Non-pigmented ciliary epithelial cell (primary cell): ENCODE measurements at regions not wholly inside any gene's neighbourhood (a gene's known extent, or its start where the extent isn't known, plus 50 kb on each side); places are given as distances from the start of the nearest gene placed in this dataset.
"Not testable (repeated sequence)": the region's sequence is repeated elsewhere in the genome, so short reads cannot be mapped to it uniquely, and the experiment has no call there.

Experiments used
- DNase-seq: peaks from one replicate; pipeline ENCODE4 v3.0.0-alpha.2; 2010; ENCODE audit warnings: low read depth

DNA sequence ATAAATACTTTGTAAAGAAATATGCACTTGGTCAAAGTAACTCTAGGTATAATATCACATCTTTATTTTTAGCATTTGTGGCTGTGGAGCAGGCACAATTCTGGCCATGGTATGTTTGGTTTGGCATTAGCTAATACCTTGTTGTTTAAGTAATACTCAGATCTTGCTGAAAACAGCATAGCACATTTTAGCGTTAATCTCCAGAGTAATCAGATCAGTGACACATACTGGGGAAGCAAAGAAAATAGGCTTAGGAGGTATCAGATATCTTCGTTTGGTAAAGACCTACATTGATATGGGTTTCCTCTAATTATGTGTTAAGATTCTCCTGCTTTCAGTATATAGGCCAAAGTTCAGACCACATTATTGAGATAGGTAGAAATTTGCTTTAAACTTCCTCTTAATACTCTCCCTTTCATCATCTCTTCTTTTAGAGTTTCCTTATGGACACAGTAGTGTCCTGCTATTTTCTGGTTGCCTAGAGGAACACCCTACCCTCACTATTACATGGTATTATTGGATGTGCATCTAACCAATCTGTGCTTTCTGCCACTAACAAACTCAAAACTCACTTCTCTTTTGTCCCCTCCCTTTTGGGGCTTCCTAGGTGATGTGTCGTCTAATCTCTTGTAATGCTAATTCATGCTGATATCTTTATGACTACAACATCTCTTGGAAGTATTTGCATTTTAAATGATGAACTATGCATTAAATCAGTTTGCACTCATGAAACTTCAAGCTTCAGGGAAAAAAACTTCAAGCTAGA, 437.3 kb upstream of the ADAMTSL1 start:
- DNase-seq, result no peak

DNA sequence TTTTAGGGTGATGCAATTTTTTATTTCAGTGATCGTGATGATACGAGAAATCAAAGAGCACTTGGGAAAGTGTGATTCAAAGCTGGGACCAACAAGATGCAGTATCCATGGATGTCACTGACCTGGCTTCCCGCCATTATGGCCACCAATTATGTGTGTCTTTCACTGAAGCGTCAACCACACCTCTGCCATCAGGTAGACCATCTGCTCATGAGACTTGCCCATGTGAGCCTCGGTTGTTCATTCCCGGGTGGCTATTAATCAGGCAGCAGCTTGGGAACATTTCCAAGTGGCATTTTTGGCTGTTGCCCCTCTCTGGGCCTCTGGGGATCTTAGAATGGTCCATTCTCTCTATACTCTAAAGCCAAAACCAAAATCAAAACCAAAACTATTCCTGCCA, 436.0 kb upstream of the ADAMTSL1 start:
- no peak for DNase-seq

DNA sequence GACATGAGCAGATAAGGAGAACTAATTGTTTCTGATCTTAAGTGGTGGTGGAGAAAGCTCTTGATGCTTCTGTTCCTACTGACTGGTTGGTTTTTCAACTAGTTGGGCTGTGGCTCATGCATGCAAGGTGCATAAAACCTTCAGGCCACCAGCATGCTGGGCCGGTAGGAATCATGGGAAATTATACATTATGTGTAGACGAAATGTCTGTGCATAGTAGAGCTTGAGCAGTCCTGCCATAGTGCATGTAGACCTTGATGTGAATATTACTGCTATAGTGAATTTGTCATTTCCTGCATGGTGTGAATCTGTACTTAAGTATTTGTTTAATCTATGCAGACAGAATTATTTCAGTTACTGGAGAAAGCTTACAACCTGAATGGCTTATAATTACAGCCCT, 433.6 kb upstream of the ADAMTSL1 start:
- no peak for DNase-seq

DNA sequence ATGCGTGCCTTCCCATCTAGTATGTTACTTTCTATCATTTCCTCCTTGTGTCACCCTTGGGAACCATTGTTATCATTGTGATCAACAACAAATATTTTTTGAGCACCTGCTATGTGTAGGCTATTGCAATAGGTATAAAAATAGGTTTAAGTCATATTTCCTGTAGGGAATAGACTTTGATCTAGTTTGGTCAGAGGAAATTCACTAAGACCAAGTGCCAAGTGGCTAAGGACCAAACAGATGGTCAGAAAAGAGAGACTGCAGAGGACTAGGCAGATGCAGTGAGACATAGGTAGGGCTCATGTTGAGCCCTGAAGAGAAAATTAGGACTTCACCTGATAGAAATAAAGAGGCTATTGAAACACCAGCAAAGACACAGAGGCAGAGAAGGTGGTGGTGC, 430.0 kb upstream of the ADAMTSL1 start:
- no peak for DNase-seq

DNA sequence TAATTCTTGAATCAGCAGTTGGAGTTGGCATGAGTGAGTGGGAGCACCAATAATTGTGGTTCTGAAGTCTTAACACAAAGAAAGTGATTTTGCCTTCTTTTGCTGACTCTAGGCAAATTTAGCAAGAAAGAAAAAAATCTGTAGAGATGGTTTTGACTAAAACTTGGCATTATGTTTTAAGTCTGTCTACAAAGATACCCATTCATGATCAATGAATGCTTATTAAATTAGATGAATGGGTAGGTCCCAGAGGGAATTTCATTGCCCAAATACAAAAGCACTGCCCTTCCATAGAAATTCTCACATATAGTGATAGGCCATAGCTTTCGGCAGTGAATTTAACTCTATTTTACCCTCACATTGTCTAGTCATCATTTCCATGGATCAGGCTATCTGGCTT, 428.6 kb upstream of the ADAMTSL1 start:
- DNase-seq, result no peak

DNA sequence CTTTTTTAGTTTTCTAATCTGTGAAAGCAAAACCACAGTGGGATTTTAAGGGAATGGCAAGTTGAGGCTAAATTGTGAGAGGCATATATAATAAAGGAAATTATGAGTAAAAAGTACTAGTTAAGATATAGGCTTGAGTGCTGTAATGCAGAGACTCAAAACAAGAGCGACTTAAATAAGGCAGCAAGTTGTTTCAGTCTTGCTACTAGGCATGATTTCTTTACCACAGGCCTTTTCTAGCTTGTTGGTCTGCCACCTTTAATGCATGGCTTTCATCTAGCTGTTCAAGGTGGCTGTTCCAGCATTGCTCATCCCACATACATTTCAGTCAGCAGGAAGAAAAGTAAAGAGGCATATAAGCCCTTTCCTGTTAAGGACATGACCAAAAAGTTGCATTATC, 427.9 kb upstream of the ADAMTSL1 start:
- no peak for DNase-seq

DNA sequence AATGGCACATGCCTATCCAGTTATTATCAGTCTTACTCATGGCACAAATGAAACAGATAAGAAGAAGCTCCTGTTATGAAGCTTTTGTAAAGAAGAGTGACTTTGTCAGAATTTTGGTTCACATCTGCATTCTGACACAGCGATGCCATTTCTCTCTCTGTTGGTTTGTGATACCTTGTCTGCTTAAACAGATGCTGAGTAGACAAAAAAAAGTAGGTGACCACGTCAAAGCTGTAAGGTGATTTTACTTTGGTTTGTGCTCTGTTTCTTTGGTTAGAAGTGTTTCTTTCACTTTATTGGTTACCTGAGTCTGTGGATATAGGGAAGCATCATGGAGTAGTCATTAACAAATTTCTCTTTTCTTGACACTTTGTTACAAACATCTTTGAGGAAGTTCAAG, 422.3 kb upstream of the ADAMTSL1 start:
- no peak for DNase-seq

DNA sequence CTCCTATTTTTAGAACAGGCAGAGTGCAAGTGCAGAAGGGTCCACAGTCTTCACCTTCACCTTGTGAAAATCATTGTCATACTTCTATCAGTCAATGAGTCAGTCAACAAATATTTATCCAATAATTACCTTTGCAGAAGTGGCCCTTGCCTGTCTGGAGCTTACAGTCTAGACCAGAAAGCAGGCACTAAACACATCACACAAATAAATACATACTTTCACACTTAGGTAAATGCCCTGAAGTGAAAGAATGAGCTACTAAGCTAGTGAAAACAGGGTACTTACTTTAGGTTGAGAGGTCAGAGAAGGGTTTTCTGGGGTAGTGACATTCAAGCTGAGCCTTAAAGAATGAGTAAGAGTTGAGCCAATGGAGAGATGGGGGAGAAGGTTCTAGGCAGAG, 421.9 kb upstream of the ADAMTSL1 start:
- DNase-seq, result no peak

DNA sequence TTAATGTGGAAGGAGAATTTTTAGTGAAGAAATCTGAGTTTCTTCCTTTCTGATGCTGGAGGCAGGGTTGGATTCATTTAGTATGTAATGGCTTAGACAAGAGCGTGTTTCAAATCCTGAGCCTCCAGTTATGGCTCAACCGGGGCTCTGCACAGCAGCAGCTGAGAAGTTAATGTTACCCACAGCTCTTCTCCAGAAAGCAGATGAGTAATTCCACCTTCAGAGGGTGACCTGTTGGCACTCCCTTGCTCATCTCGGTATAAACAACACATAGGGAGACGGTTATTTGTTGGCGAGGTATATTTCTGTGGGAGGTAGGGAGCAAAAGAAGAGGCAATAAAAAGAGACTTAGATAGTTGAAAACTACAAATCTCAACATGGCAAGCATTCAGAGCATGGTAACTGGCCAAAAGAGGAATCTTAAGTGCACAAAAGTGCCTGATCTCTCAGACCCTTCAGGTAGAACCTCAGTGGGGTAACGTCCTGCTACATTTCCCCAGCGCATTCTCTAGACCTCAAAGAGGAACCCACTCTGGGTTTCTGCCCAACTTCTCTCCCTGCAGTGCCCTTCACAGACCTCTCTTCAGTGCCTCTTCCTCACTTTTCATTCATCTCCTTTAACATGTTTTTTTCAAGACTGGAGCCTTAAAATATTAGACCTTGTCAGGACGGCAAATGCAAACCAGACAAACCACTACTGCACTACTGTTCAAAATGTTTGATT, 417.5 kb upstream of the ADAMTSL1 start:
- DNase-seq, result no peak

DNA sequence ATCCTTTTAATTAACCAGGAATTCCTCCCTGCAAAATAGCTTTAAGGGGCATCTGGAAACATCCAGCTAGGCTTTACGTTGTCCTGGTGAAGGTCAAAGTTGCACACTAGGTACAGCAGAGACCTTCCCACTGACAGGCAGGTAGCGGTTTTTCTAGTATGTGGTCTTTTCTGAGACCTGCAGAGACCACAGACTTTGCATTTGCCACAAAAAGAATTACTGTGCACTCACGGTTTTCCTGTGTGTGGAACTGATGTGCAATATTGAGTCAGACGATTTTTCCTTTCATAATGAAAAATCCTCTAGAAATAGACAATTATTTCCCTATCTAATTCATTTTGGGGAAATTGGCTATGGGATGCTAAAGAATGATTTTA, 417.0 kb upstream of the ADAMTSL1 start:
- DNase-seq, result no peak

DNA sequence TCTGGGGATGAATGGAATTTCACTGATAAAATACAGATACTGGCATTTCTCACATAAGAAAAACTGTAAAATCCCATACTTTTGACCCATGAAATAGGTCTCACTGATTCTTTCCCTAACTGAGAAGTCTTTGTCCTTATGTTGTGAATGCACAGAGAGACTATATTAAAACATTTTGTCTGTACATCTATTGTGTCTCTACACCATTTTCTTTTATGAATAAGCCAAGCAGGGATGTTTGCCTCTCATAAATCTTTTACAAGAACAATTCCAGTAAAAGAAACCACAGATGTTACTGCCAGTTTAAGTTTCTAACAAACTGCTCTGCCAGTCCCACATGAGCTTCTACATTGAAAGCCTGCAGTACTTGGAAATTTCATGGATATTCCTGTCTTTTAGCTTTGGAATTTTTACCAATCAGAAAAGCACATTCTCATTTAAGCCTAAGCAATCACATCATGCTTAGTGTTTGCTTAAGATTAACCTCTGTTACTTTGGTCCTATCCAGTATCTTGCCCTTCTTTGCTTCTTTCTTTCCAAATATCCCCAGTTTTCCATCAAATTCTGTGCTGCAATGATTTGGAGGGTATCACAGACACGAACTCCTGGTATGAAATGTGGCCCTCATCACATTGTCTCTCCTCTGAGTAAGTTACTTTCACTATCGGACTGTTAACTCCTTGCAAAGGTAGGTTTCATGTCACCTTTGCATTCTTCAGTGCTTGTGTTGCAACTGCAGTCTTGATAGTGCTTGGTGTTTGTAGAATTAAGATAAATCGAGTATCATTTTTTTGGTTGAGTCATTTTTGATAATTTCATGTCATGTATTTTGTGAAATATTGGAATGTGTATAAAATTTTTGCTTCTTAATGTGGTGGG, 415.1 kb upstream of the ADAMTSL1 start:
- DNase-seq, result no peak

DNA sequence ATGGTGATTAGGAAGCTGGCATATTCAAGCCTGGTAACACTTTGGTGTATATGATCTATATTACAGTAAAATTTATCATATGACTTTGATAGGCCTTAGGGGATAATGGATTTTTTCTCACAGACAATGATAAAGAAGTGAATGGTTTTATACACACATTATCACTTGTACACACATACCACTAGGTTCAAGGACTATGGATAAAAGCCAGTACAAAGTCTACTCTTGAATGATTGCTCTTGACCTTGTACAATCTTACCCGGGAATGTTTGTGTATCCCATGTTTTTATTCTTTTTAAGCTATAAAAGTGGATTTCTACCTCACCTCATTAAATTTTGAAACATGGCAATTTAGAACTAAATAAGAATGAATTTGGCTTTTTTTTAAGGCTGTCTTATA, 414.5 kb upstream of the ADAMTSL1 start:
- DNase-seq, result no peak

DNA sequence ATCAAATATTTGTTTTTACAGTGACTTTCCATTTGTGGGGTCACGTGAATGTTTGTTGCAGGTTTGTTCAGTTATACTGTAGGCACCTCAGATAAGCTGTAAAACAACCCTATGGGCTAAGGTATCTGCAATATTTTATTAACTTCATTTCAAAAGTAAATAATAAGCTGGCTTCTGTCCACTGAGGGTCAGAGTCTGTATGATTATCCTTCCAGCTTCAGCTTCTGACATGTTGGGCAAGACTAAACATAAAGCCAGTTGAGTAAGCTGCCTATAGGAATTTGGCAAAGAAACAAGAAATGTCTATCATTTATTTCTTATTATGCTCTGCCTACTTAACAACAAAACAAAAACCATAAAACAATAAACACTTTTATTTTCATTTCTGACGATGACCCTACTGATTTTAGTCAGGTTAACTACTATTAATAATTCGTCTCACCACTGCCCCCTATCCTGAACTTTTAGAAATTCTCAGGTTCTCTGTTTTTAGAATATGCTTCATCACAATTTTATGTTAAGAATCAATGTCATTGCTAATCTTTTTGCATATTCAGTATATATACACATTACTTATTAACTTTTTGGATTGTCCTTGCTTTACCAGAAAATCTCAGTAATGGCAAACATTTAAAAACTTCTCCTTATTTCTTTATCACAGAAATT, 413.6 kb upstream of the ADAMTSL1 start:
- no peak for DNase-seq

DNA sequence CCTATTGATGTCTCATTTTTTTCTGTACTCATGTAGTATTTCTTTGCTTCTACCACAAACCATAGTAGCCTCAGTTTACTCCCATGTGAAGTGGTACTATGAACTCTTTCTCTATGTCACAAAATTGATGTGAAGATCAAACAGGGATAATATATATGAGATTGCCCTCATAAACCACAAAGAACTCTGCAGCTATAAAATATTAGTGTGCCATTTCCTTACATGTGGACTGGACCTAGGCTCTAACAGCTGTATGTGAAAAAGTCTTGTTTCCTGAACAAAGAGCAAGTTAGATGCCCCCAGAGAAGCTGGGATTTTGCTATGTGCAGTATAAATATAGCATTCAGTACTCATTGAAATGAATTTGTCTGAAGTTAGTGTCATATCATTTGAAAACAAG, 412.6 kb upstream of the ADAMTSL1 start:
- no peak for DNase-seq

DNA sequence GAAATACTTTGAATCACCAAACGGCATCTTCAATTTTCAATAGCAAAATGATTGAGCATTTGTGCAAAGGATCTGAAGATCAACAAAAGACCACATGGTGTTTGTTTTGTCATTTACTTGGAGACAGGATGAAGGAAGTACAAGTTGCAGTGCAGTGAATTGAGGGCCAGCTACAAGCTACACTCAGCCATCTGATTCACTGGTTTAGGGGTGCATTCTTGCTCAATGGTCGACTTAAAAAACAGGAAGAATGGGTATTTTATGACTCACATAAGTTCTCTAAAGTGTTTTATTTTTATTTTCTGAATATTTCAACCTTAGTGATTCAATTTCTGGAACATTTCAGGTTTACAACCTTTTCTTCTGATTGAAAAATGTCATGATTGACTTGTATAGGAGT, 412.1 kb upstream of the ADAMTSL1 start:
- no peak for DNase-seq

DNA sequence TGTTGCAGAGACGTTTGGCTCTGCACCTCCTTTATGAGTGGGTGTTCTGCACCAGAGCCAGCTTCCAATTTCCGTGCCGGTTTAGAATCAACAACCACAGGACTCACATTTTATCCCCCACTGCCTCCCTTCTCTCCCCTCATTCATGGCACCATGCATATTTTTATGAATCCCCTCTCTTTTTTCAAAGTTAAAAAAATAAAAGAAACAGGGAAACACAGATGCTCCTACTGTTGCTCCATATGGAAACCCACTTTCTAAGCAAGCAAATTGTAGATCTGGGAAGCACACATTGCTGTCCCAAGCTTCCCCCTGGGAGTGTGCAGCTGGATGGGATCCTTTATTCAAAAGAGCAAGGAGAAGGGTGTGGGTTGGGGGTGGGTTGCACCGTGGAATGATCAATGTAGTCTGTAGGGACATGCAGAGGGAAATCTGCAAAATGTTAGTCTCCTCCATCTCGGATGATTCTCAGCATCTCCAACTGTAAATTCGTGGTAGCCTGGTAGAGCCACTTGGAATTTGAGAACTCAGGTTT, 410.0 kb upstream of the ADAMTSL1 start:
- no peak for DNase-seq

DNA sequence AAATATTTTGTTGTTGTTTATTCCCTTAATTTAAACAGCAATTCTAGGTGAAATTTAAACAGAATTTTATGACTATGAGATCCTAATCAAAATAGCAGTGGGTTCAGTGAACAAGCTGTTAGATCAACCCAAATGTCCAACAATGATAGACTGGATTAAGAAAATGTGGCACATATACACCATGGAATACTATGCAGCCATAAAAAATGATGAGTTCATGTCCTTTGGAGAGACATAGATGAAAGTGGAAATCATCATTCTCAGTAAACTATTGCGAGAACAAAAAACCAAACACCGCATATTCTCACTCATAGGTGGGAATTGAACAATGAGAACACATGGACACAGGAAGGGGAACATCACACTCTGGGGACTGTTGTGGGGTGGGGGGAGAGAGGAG, 407.3 kb upstream of the ADAMTSL1 start:
- not testable (repeated sequence) for DNase-seq

DNA sequence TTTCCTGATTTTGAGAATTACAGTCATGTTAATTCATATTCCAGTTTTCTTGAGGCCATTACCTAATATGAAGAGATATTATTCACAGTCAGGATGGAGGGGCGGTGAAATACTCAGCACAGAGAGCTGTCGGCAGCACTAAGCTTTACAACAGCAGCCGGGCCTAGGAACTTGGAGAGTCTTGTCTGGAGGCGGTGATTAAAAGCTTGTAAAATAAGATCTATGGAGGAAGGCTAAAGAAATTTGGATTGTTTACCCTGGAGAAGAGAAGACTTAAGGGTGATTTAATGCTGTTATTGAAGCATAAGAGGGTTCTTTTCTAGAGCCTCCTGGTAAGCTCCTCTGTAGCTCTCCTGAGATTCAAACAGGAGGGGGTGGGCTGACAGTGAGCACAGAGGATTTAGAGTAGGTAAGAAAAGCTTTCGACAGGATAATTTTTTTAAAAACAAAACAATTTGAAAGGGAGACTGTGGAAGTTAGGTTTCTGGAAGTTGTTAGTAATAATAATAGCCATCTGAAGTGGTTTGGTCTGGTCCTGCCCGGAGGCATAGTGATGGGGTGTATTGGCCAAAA, 406.3 kb upstream of the ADAMTSL1 start:
- no peak for DNase-seq

DNA sequence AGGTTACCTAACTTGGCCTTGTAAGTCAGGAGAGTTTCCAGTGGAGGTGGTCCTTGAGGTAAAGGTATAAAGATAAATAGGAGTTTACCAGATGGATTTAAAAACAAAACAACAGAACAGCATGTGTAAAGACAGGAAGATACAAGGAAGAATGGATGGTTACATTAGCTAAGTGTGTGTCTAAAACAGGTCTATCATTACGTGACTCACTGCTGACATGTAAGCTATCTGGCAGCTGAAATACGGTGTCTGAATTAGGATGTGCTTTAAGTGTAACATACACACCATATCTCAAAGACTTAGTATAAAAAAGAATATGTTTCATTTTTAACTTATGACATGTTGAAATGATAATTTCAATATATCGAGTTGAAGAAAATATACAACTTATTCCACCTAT, 405.1 kb upstream of the ADAMTSL1 start:
- DNase-seq, result no peak

DNA sequence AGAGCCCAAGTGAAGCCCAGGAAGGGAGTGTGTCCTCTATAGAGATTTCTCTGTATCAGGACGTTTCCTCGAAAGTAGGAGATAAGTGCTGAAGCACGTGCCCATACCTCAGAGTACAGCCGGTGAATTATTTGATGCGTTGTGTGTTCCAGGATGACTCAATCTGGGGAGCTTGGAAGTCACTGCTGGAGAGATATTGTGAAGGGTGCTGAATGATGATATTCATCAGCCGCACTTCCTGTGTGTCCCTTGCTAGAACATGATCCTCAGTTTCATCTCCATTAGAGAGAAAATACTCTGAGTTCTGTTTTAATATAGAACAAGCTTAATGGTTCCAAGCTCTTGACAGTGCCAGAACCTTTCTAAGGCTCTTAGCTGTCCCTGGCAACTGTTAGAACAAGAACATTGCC, 402.3 kb upstream of the ADAMTSL1 start:
- DNase-seq, result no peak

DNA sequence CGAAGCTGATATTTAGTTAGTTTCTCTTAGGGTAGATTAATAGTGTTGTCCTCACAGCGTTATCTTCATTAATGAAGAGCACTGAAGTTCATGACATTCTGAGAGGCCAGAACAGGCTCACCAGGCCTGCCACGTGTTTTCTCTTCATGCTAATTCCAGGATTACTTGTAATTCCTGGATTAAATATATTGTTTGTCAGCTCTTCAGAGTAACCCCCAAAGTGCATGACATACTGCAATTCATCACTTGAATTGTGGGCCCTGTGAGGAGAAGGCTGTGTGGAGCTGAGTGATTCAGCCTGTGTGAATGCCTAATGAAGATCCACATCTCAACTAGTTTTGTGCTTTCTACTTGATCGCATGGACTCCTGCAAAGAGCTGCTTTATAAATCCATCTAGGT, 401.0 kb upstream of the ADAMTSL1 start:
- DNase-seq, result no peak

DNA sequence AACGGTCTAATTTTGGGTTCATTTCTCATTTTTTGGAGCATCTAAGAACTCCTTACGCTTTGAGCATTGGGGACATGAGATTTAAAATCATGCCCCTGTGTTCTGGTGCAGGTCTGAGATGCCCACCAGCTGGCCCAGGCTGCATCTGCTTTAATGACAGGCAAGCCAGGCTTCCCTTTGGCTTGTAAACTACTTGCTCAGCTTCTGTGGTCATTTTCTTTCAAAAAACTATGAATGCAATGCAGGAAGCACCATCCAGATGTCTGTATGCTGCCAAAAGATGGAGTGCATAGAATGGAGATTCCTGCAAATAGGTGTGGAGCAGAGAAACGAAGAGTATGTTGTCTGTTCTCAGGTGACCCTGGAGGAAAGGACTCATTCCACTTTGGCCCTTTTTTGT, 399.9 kb upstream of the ADAMTSL1 start:
- no peak for DNase-seq
